ENCODE measurements at regions not wholly inside any gene's neighbourhood (a gene's known extent, or its start where the extent isn't known, plus 50 kb on each side); places are given as distances from the start of the nearest gene placed in this dataset.

GRCh38 chr17:45577571-45578279 is 87.2 kb upstream of the PLEKHM1 start:
- TF ChIP-seq, protein P1, sequence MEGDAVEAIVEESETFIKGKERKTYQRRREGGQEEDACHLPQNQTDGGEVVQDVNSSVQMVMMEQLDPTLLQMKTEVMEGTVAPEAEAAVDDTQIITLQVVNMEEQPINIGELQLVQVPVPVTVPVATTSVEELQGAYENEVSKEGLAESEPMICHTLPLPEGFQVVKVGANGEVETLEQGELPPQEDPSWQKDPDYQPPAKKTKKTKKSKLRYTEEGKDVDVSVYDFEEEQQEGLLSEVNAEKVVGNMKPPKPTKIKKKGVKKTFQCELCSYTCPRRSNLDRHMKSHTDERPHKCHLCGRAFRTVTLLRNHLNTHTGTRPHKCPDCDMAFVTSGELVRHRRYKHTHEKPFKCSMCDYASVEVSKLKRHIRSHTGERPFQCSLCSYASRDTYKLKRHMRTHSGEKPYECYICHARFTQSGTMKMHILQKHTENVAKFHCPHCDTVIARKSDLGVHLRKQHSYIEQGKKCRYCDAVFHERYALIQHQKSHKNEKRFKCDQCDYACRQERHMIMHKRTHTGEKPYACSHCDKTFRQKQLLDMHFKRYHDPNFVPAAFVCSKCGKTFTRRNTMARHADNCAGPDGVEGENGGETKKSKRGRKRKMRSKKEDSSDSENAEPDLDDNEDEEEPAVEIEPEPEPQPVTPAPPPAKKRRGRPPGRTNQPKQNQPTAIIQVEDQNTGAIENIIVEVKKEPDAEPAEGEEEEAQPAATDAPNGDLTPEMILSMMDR (IDR thresholded peaks at IDR 0.05; ENCODE audit: insufficient read depth, low read length, poor library complexity, severe bottlenecking): no peak
- DNase-seq (ENCODE audit: extremely low read depth, insufficient read length): no peak
- Histone ChIP-seq H3K27me3 (replicated peaks; ENCODE audit: control insufficient read depth, insufficient read depth, low read length) (no peaks in the 10 kb centered on the region), H3K4me3 (replicated peaks; ENCODE audit: low read depth, low read length) (no peak overlapping the region), H3K36me3 (ENCODE audit: control insufficient read depth, insufficient read depth, low read length) (peaks cover 6% of the 10 kb centered on the region)

DNA sequence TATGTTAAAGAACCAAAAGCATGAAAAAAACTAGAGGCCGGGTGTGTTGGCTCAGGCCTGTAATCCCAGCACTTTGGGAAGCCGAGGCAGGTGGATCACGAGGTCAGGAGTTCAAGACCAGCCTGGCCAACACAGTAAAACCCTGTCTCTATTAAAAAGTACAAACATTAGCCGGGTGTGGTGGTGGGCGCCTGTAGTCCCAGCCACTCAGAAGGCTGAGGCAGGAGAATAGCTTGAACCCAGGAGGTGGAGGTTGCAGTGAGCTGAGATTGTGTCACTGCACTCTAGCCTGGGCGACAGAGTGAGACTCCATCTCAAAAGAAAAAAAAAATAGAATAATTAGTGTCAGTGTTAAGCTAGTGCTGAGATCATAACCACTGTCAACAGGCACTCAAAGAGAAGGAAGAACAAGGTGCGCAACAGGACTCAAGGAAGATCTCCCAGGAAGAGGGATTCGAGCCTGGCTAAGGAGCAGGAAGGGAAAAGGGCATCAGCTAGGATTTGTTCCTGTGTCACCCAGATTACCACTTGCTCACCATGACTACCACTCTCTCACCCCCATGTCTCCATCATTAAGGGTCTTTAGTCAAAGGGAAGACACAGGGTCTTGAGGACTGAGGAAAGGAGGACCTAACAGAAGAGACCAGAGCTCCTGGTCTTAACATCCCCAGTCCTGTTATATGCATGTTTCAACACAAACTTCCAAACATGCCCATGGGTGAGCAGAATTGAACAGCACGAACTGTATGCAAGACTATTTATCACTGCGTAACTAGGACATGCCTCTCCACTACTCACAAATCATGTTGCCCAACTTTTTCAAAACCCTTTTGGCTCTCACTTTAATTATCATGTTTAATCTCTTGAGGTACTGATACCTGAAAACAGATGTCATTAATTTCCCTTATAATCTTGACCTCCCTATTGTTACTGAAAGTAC is 88.3 kb upstream of the PLEKHM1 start:
- TF ChIP-seq, protein P1 (IDR thresholded peaks at IDR 0.05; ENCODE audit: insufficient read depth, low read length, poor library complexity, severe bottlenecking): no peak
- DNase-seq (ENCODE audit: extremely low read depth, insufficient read length): no peak
- H3K36me3 ChIP-seq (ENCODE audit: control insufficient read depth, insufficient read depth, low read length): peaks cover 6% of the 10 kb centered on the region
- no peak overlapping the region for H3K4me3 ChIP-seq (replicated peaks; ENCODE audit: low read depth, low read length)
- no peaks in the 10 kb centered on the region for H3K27me3 ChIP-seq (replicated peaks; ENCODE audit: control insufficient read depth, insufficient read depth, low read length)

- H3K4me3 ChIP-seq (replicated peaks; ENCODE audit: low read depth, low read length): no peak overlapping the region
- no peaks in the 10 kb centered on the region for H3K27me3 ChIP-seq (replicated peaks; ENCODE audit: control insufficient read depth, insufficient read depth, low read length)
- TF ChIP-seq, protein P1 (IDR thresholded peaks at IDR 0.05; ENCODE audit: insufficient read depth, low read length, poor library complexity, severe bottlenecking): no peak
- no peak for DNase-seq (ENCODE audit: extremely low read depth, insufficient read length)
- H3K36me3 ChIP-seq (ENCODE audit: control insufficient read depth, insufficient read depth, low read length): peaks cover 6% of the 10 kb centered on the region
These were observed 89.3 kb upstream of the PLEKHM1 start for GRCh38 chr17:45579529-45580495.

DNA sequence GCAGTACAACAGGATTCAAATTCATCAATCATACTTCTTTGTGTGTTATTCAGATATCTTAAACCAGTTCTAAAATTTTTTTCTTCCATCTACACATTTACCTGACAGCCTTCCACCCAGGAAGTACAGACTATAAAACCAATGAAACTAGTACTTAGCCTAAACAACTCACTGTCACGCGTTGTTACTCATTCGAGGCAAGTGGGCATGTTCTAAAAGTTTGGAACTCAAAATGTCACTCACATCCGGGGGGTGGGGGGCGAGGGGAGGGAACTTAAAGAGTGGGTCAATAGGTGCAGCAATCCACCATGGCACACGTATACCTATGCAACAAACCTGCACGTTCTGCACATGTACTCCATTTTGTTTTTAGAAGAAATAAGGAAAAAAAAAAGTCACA is 90.4 kb upstream of the PLEKHM1 start:
- Histone ChIP-seq H3K27me3 (replicated peaks; ENCODE audit: control insufficient read depth, insufficient read depth, low read length) (no peaks in the 10 kb centered on the region), H3K4me3 (replicated peaks; ENCODE audit: low read depth, low read length) (no peak overlapping the region), H3K36me3 (ENCODE audit: control insufficient read depth, insufficient read depth, low read length) (peaks cover 6% of the 10 kb centered on the region)
- DNase-seq (ENCODE audit: extremely low read depth, insufficient read length): no peak
- TF ChIP-seq, protein P1 (IDR thresholded peaks at IDR 0.05; ENCODE audit: insufficient read depth, low read length, poor library complexity, severe bottlenecking): no peak

DNA sequence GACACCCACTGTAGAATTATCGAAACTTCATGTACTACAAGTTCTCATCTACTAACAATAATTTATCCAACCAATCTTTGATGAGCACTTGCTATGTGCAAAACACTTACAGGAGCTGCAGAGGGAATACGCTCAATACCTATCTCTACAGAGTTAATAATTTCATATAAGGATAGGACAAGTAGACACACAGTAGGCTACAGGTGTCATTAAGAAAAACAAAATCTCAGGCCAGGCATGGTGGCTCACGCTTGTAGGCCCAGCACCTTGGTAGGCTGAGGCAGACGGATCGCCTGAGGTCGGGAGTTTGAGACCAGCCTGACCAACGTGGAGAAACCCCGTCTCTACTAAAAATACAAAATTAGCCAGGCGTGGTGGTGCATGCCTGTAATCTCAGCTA is 91.3 kb upstream of the PLEKHM1 start:
- Histone ChIP-seq H3K36me3 (ENCODE audit: control insufficient read depth, insufficient read depth, low read length) (peaks cover 6% of the 10 kb centered on the region), H3K4me3 (replicated peaks; ENCODE audit: low read depth, low read length) (no peak overlapping the region), H3K27me3 (replicated peaks; ENCODE audit: control insufficient read depth, insufficient read depth, low read length) (no peaks in the 10 kb centered on the region)
- DNase-seq (ENCODE audit: extremely low read depth, insufficient read length): no peak
- TF ChIP-seq, protein P1 (IDR thresholded peaks at IDR 0.05; ENCODE audit: insufficient read depth, low read length, poor library complexity, severe bottlenecking): no peak

Measured in GM06990 (cell line).